IMR-90 (cell line): ENCODE measurements at regions not wholly inside any gene's neighbourhood (a gene's known extent, or its start where the extent isn't known, plus 50 kb on each side); places are given as distances from the start of the nearest gene placed in this dataset.

ENCODE experiments used
- ATAC-seq: fragments of 200-7000 bp; cut with Tn5 transposase; 2 replicates; pipeline ENCODE4 v1.9.1; 2020; ENCODE audit warnings: low read depth, mild to moderate bottlenecking, moderate library complexity
- BruUV-seq: library from RNA; stranded (reverse); fragments of 400-500 nt; replicated peaks from 2 replicates; lab custom pipeline; 2021; lab: Mats Ljungman, UMichigan
- CTCF ChIA-PET: fragments of 300-600 bp; formaldehyde crosslinking; extraction: SDS; loops from one replicate; lab custom pipeline; 2021; ENCODE audit warnings: antibody characterized with exemption; lab: Yijun Ruan, JAX
- POLR2A ChIA-PET: fragments of 300-600 bp; sonication (Branson Sonifier 250); formaldehyde crosslinking; loops from one replicate; lab custom pipeline; 2022; ENCODE audit warnings: antibody characterized with exemption; ENCODE audit not compliant: unreplicated experiment; lab: Charles Lee
- DNase-seq: peaks from one replicate; pipeline ENCODE4 v3.0.0; 2013
- H2AFZ ChIP-seq: replicated peaks from 2 replicates; pipeline ENCODE3; 2013; ENCODE audit warnings: low read length, mild to moderate bottlenecking; ENCODE audit not compliant: poor library complexity
- H2AK5ac ChIP-seq: 2 replicates; pipeline ENCODE4 v1.6.1; 2013; ENCODE audit warnings: low read depth, low read length, inconsistent platforms
- H2AK9ac ChIP-seq: replicated peaks from 2 replicates; pipeline ENCODE3; 2013; ENCODE audit warnings: mild to moderate bottlenecking, low read depth, low read length, moderate library complexity; ENCODE audit not compliant: poor library complexity
- H2BK120ac ChIP-seq: 2 replicates; pipeline ENCODE4 v1.6.1; 2013; ENCODE audit warnings: low read depth, low read length, inconsistent platforms
- H2BK15ac ChIP-seq: 3 replicates; pipeline ENCODE4 v1.6.1; 2013; ENCODE audit warnings: low read depth, low read length, inconsistent platforms
- H2BK20ac ChIP-seq: 2 replicates; pipeline ENCODE4 v1.6.1; 2013; ENCODE audit warnings: low read depth, mild to moderate bottlenecking, inconsistent platforms, low read length, moderate library complexity
- H2BK5ac ChIP-seq: 2 replicates; pipeline ENCODE4 v1.6.1; 2013; ENCODE audit warnings: mild to moderate bottlenecking, low read depth, low read length, inconsistent platforms; ENCODE audit not compliant: poor library complexity, severe bottlenecking
- H3K14ac ChIP-seq: replicated peaks from 2 replicates; pipeline ENCODE4 v1.6.1; 2013; ENCODE audit warnings: low read depth, low read length, inconsistent platforms
- H3K18ac ChIP-seq: 2 replicates; pipeline ENCODE4 v1.6.1; 2013; ENCODE audit warnings: low read depth, low read length, control low read depth
- H3K23ac ChIP-seq: 2 replicates; pipeline ENCODE4 v1.6.1; 2013; ENCODE audit warnings: low read depth, low read length, inconsistent platforms
- H3K27ac ChIP-seq: 2 replicates; pipeline ENCODE4 v1.5.1; 2013; ENCODE audit warnings: mild to moderate bottlenecking, control low read depth, low read length; ENCODE audit not compliant: insufficient read depth
- H3K27me3 ChIP-seq: 2 replicates; pipeline ENCODE4 v1.6.1; 2013; ENCODE audit warnings: low read length; ENCODE audit not compliant: control insufficient read depth, insufficient read depth
- H3K36me3 ChIP-seq: 2 replicates; pipeline ENCODE4 v1.6.1; 2013; ENCODE audit warnings: low read length, mixed read lengths; ENCODE audit not compliant: control insufficient read depth, insufficient read depth
- H3K4ac ChIP-seq: 2 replicates; pipeline ENCODE4 v1.6.1; 2013; ENCODE audit warnings: low read depth, low read length, inconsistent platforms
- H3K4me1 ChIP-seq: 2 replicates; pipeline ENCODE4 v1.6.1; 2013; ENCODE audit warnings: low read length, mixed read lengths; ENCODE audit not compliant: control insufficient read depth, insufficient read depth
- H3K4me2 ChIP-seq: 2 replicates; pipeline ENCODE4 v1.6.1; 2013; ENCODE audit warnings: low read depth, mild to moderate bottlenecking, control low read depth, low read length, moderate library complexity
- H3K4me3 ChIP-seq: 2 replicates; pipeline ENCODE4 v1.5.1; 2013; ENCODE audit warnings: low read depth, mild to moderate bottlenecking, control low read depth, low read length, moderate library complexity; ENCODE audit not compliant: insufficient read depth
- H3K56ac ChIP-seq: 2 replicates; pipeline ENCODE4 v1.6.1; 2013; ENCODE audit warnings: low read length, inconsistent platforms; ENCODE audit not compliant: insufficient read depth; ENCODE audit errors: extremely low read depth
- H3K79me1 ChIP-seq, 2 experiments: 2 replicates each; pipeline ENCODE4 v1.6.1; 2013; ENCODE audit warnings: low read length in 2 of 2, inconsistent platforms in 1 of 2, low read depth in 1 of 2
- H3K9ac ChIP-seq: 2 replicates; pipeline ENCODE4 v1.6.1; 2013; ENCODE audit warnings: low read depth, low read length, control low read depth
- H3K9me1 ChIP-seq: 2 replicates; pipeline ENCODE4 v1.6.1; 2013; ENCODE audit warnings: low read length, inconsistent platforms; ENCODE audit not compliant: insufficient read depth
- H3K9me3 ChIP-seq: 2 replicates; pipeline ENCODE4 v1.6.1; 2013; ENCODE audit warnings: low read length; ENCODE audit not compliant: control insufficient read depth, insufficient read depth
- H4K20me1 ChIP-seq: 2 replicates; pipeline ENCODE4 v1.6.1; 2013; ENCODE audit warnings: low read length, inconsistent platforms; ENCODE audit not compliant: insufficient read depth
- H4K5ac ChIP-seq: 2 replicates; pipeline ENCODE4 v1.6.1; 2013; ENCODE audit warnings: mild to moderate bottlenecking, low read depth, low read length, control low read depth
- H4K8ac ChIP-seq, 2 experiments: 2 replicates each; pipeline ENCODE4 v1.6.1; 2013; ENCODE audit warnings: low read depth in 2 of 2, low read length in 2 of 2, control low read depth in 1 of 2, inconsistent platforms in 1 of 2
- H4K91ac ChIP-seq: 2 replicates; pipeline ENCODE4 v1.6.1; 2013; ENCODE audit warnings: low read depth, low read length, inconsistent platforms; ENCODE audit not compliant: insufficient read depth
- CEBPB ChIP-seq: IDR thresholded peaks from 2 replicates; pipeline ENCODE4 v1.6.1; 2012; ENCODE audit warnings: low read depth, low read length, improper control_type of control experiment
- CHD1 ChIP-seq: IDR thresholded peaks from 2 replicates; pipeline ENCODE4 v1.6.1; 2012; ENCODE audit warnings: low read depth, low read length, improper control_type of control experiment
- FOS ChIP-seq: fragments of 150-350 bp; IDR thresholded peaks from 2 replicates; pipeline ENCODE4 v1.6.1; 2016; ENCODE audit warnings: low read depth, low read length
- MAFK ChIP-seq: IDR thresholded peaks from 2 replicates; pipeline ENCODE4 v1.6.1; 2012; ENCODE audit warnings: low read depth, low read length, improper control_type of control experiment
- MAZ ChIP-seq: IDR thresholded peaks from 2 replicates; pipeline ENCODE4 v1.6.1; 2012; ENCODE audit warnings: low read depth, mild to moderate bottlenecking, low read length, improper control_type of control experiment, moderate library complexity, borderline replicate concordance
- MXI1 ChIP-seq: IDR thresholded peaks from 2 replicates; pipeline ENCODE4 v1.6.1; 2012; ENCODE audit warnings: low read depth, mild to moderate bottlenecking, low read length, moderate library complexity, borderline replicate concordance
- NFE2L2 ChIP-seq: fragments of 150-350 bp; IDR thresholded peaks from 2 replicates; pipeline ENCODE4 v1.6.1; 2016; ENCODE audit warnings: low read depth, mild to moderate bottlenecking, low read length
- RAD21 ChIP-seq: IDR thresholded peaks from 2 replicates; pipeline ENCODE4 v1.6.1; 2012; ENCODE audit warnings: low read length, improper control_type of control experiment
- RCOR1 ChIP-seq: IDR thresholded peaks from 2 replicates; pipeline ENCODE4 v1.6.1; 2012; ENCODE audit warnings: mild to moderate bottlenecking, low read length, improper control_type of control experiment; ENCODE audit not compliant: insufficient replicate concordance
- RFX5 ChIP-seq: IDR thresholded peaks from 2 replicates; pipeline ENCODE4 v1.8.0; 2012; ENCODE audit warnings: low read depth, mild to moderate bottlenecking, low read length, moderate library complexity
- SMC3 ChIP-seq: fragments of 150-350 bp; IDR thresholded peaks from 2 replicates; pipeline ENCODE4 v1.6.1; 2016; ENCODE audit warnings: low read depth, mild to moderate bottlenecking, antibody characterized with exemption, low read length, moderate library complexity
- WGBS, 2 experiments: methylation state at CpG; one replicate each; pipeline versions ENCODE4 v1.1.5 to v1.1.7; 2013; ENCODE audit warnings: missing lambda C conversion rate in 2 of 2; ENCODE audit not compliant: insufficient read length in 1 of 2; ENCODE audit errors: extremely low coverage in 2 of 2; 5-methylcytosine and 5-hydroxymethylcytosine counted together
- dilution Hi-C: fragments of 300-500 bp; cut with HindIII; formaldehyde crosslinking; loops from one replicate; pipeline ENCODE4 v1.14.3; 2018; ENCODE audit warnings: low sequenced_read_pairs; ENCODE audit not compliant: unreplicated experiment
- in situ Hi-C: fragments of 300-500 bp; cut with MboI; formaldehyde crosslinking; loops from 3 replicates; pipeline ENCODE4 v1.14.3; 2019; ENCODE audit warnings: low sequenced_read_pairs, inconsistent platforms, mixed read lengths
- intact Hi-C: fragments of 100-400 bp; cut with micrococcal nuclease; formaldehyde crosslinking; loops from 2 replicates; pipeline ENCODE4 v1.10.0; 2022
- TF ChIP-seq, protein P1 (sequence below): conservative IDR thresholded peaks from 2 replicates; pipeline ENCODE4 v1.5.1; 2012; ENCODE audit warnings: mild to moderate bottlenecking, low read depth, low read length, improper control_type of control experiment
- TF ChIP-seq, protein P2 (sequence below): fragments of 150-350 bp; IDR thresholded peaks from 2 replicates; pipeline ENCODE4 v1.6.1; 2016; ENCODE audit warnings: low read depth, mild to moderate bottlenecking, low read length, moderate library complexity, borderline replicate concordance

DNA sequence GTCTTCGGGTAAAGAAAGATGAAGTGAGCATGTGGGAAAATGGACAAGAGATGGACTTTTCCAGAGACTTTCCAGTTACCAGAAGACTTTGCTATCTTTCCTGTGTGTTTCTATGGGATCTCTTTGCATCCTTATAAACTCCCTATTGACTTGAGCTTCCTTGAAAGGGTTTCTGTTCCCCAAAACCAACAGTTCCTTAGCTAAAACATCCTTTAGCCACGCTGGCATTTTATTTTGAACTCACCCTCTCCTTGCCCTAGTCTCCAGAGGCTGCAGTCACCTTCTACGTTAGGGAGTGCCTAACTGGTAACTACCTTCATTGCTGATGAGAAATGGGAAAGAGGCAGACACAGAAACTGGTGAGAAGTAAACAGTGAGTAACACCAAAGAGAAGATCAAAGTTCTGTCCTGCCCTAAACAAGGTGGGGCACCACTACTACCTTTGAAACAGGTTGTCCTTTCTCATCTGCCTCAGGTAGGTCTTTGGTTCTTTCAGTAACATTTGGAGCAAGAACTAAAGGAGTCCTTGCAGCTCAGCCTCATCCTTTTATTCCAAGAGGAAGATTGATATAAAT lies 402.9 kb downstream of the ENC1 start:
- Histone ChIP-seq H2BK15ac (no peak overlapping the region; the same call in 2 of the 3 replicates), H4K91ac (no peak overlapping the region), H3K27me3 (no peaks in the 10 kb centered on the region), H3K4me1 (peaks cover 11% of the 10 kb centered on the region), H3K4ac (no peak overlapping the region), H3K79me1 (no peaks in the 10 kb centered on the region; a peak in 1 of 4 replicates), H3K4me2 (no peak overlapping the region), H4K20me1 (no peaks in the 10 kb centered on the region), H4K5ac (no peak overlapping the region), H2BK20ac (no peak overlapping the region), H3K9me3 (no peaks in the 10 kb centered on the region), H2AK9ac (no peak overlapping the region), H2BK5ac (no peak overlapping the region), H3K36me3 (no peaks in the 10 kb centered on the region), H3K14ac (no peak overlapping the region), H3K9ac (no peak overlapping the region), H2AFZ (no peak overlapping the region), H3K18ac (no peak overlapping the region), H2AK5ac (peak overlapping the region; percentile 11; the same call in 1 of the 2 replicates), H4K8ac (no peak overlapping the region), H3K23ac (no peak overlapping the region), H2BK120ac (no peak overlapping the region), H3K56ac (no peak overlapping the region), H3K27ac (no peak overlapping the region), H3K4me3 (no peak overlapping the region), H3K9me1 (peaks cover 11% of the 10 kb centered on the region)
- in situ Hi-C loops: no loop called here
- intact Hi-C loops: no loop called here
- BruUV-seq: no TSS peak
- TF ChIP-seq MAZ: no peak
- no peak for TF ChIP-seq FOS
- no peak for TF ChIP-seq CEBPB
- TF ChIP-seq MXI1: no peak
- TF ChIP-seq, protein P1, sequence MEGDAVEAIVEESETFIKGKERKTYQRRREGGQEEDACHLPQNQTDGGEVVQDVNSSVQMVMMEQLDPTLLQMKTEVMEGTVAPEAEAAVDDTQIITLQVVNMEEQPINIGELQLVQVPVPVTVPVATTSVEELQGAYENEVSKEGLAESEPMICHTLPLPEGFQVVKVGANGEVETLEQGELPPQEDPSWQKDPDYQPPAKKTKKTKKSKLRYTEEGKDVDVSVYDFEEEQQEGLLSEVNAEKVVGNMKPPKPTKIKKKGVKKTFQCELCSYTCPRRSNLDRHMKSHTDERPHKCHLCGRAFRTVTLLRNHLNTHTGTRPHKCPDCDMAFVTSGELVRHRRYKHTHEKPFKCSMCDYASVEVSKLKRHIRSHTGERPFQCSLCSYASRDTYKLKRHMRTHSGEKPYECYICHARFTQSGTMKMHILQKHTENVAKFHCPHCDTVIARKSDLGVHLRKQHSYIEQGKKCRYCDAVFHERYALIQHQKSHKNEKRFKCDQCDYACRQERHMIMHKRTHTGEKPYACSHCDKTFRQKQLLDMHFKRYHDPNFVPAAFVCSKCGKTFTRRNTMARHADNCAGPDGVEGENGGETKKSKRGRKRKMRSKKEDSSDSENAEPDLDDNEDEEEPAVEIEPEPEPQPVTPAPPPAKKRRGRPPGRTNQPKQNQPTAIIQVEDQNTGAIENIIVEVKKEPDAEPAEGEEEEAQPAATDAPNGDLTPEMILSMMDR: no peak
- TF ChIP-seq RCOR1: no peak
- TF ChIP-seq RAD21: no peak
- TF ChIP-seq SMC3: no peak
- no peak for TF ChIP-seq NFE2L2
- TF ChIP-seq MAFK: no peak
- TF ChIP-seq, protein P2, sequence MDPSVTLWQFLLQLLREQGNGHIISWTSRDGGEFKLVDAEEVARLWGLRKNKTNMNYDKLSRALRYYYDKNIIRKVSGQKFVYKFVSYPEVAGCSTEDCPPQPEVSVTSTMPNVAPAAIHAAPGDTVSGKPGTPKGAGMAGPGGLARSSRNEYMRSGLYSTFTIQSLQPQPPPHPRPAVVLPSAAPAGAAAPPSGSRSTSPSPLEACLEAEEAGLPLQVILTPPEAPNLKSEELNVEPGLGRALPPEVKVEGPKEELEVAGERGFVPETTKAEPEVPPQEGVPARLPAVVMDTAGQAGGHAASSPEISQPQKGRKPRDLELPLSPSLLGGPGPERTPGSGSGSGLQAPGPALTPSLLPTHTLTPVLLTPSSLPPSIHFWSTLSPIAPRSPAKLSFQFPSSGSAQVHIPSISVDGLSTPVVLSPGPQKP: no peak
- no peak for TF ChIP-seq RFX5
- TF ChIP-seq CHD1: no peak
- DNase-seq (no peak), ATAC-seq (no peak)
- dilution Hi-C loops: no loop called here
- WGBS, 2 experiments: no CpG with 5 or more reads among the region's 3 CpGs
- ChIA-PET CTCF (no interaction called here), POLR2A (no interaction called here)
